Cardiac fibroblast (primary cell): ENCODE measurements at regions not wholly inside any gene's neighbourhood (a gene's known extent, or its start where the extent isn't known, plus 50 kb on each side); places are given as distances from the start of the nearest gene placed in this dataset.
"Not testable (repeated sequence)": the region's sequence is repeated elsewhere in the genome, so short reads cannot be mapped to it uniquely, and the experiment has no call there.

Source experiments
- DNase-seq, 2 donors: peaks; one replicate each; pipeline versions ENCODE4 v3.0.0 to v3.0.0-alpha.2; 2010; ENCODE audit warnings: low read depth in 2 of 2
- H3K4me3 ChIP-seq, 2 donors: replicated peaks in 1 of 2; 1 replicate in 1 of 2; 2 replicates in 1 of 2; pipeline ENCODE4 v1.5.1; 2011; ENCODE audit warnings: low read depth in 2 of 2, low read length in 2 of 2, mild to moderate bottlenecking in 2 of 2, moderate library complexity in 1 of 2
- TF ChIP-seq, protein P1 (sequence below): IDR thresholded peaks from one replicate; pipeline ENCODE4 v1.5.1; 2011; ENCODE audit warnings: low read depth, mild to moderate bottlenecking, low read length, inconsistent platforms

DNA sequence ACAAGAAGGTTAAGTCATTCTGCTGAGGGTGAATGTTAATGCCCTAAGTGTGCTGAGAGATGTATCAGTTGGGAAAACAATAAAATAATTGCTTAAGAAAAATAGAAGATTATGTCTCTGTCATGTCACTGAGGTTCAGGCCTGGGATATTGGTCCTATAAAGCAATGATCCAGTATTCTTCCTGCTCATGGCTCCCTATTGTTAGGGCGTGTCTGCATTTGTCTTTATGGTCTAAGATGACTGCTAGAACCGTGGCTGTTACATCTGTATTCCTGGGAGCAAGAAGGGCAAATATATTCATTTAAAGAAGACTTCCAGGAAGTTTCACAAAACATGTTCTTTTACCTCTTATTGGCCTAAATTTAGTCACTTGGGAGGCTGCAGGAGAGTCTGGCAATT is 125.0 kb downstream of the KCNE4 start:
- no peak for DNase-seq
- no peak overlapping the region for H3K4me3 ChIP-seq
- TF ChIP-seq, protein P1, sequence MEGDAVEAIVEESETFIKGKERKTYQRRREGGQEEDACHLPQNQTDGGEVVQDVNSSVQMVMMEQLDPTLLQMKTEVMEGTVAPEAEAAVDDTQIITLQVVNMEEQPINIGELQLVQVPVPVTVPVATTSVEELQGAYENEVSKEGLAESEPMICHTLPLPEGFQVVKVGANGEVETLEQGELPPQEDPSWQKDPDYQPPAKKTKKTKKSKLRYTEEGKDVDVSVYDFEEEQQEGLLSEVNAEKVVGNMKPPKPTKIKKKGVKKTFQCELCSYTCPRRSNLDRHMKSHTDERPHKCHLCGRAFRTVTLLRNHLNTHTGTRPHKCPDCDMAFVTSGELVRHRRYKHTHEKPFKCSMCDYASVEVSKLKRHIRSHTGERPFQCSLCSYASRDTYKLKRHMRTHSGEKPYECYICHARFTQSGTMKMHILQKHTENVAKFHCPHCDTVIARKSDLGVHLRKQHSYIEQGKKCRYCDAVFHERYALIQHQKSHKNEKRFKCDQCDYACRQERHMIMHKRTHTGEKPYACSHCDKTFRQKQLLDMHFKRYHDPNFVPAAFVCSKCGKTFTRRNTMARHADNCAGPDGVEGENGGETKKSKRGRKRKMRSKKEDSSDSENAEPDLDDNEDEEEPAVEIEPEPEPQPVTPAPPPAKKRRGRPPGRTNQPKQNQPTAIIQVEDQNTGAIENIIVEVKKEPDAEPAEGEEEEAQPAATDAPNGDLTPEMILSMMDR, result no peak

DNA sequence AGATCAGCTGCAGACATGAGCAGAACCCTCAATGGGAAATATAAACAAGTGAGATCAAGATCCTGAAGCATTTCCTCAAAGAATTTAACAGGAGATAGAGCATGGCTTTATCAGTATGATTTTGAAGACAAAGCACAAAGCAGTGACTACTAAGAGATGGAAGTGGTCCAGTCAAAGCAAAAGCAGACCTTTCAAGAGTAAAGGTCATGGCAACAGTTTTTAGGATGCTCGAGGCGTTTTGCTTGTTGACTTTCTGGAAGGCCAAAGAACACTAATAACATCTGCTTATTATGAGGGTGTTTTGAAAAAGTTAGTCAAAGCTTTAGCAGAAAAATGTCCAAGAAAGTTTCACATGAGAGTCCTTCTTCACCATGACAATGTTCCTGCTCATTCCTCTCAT is 128.5 kb downstream of the KCNE4 start:
- no peak for DNase-seq
- H3K4me3 ChIP-seq, result no peak overlapping the region
- TF ChIP-seq, protein P1, result no peak

DNA sequence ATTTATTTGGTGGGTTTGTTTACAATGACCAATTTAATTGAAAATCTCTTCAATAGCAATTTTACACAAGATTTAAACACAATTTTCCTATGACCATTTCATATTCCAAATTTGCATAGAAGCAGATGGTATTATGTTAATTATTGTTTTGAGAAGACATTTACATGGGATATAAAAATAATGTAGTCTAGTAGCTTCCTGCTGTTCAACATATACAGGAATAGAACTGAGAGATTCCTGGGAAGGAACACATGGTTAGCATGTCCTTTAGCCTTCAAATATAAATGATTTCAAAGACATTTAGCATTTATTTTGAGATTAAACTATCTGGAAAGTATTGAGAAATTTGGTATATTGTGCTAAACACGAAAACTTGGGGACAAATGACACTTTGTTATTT is 129.6 kb downstream of the KCNE4 start:
- no peak for DNase-seq
- no peak overlapping the region for H3K4me3 ChIP-seq
- TF ChIP-seq, protein P1, result no peak

DNA sequence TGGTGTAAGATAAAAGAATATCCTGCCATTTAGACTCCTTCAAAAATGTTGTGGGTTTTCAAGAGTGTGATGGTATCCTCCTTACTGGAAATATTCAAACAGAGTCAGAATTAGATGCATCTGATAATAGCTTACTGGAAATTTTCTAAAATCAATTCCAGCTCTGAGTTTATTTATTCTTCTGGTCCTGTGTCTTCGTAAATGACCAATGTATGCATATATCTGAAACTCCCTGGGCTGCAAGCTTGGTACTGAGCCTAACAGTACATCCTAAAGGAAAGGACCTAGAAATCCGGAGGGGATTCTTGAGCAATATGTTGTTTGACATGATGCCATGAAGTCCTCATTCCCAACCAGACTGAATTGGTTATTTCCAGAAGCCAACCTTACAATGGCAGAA is 130.4 kb downstream of the KCNE4 start:
- TF ChIP-seq, protein P1, result no peak
- H3K4me3 ChIP-seq, result no peak overlapping the region
- no peak for DNase-seq

DNA sequence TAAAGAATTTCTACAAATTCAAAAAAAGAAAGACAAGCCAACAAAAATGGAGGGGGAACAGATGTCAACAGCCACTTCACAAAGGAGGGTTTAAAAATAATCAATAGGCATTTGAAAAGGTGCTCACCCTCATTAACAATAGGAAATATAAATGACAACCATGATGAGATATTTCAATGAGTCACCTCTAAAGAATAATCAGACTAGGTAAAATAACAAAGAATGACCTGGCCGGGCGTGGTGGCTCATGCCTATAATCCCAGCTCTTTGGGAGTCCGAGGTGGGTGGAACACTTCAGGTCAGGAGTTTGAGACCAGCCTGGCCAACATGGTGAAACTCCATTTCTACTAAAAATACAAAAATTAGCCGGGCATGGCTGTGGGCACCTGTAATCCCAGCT is 133.6 kb downstream of the KCNE4 start:
- TF ChIP-seq, protein P1, result no peak
- DNase-seq, result no peak
- H3K4me3 ChIP-seq, result no peak overlapping the region

DNA sequence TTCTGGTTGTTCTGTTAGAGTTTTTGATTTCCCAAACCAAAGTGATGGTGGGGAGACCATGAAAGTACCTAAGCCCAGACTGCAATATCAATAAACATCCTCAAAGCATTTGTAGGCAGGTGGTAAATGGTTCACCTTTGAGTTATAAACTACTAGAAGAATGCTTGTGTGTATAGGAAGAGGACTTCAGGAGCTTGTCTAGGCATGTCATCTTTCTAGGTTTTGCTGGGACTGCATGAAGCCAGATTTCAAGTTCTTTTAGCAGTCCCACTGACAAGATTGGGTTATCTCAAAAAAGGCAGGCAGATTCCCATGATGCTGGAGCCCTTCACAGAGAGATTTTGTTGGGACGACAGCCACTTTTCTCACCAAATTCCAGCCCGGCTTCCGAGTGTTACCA is 135.3 kb downstream of the KCNE4 start:
- no peak for DNase-seq
- TF ChIP-seq, protein P1, result no peak
- no peak overlapping the region for H3K4me3 ChIP-seq

DNA sequence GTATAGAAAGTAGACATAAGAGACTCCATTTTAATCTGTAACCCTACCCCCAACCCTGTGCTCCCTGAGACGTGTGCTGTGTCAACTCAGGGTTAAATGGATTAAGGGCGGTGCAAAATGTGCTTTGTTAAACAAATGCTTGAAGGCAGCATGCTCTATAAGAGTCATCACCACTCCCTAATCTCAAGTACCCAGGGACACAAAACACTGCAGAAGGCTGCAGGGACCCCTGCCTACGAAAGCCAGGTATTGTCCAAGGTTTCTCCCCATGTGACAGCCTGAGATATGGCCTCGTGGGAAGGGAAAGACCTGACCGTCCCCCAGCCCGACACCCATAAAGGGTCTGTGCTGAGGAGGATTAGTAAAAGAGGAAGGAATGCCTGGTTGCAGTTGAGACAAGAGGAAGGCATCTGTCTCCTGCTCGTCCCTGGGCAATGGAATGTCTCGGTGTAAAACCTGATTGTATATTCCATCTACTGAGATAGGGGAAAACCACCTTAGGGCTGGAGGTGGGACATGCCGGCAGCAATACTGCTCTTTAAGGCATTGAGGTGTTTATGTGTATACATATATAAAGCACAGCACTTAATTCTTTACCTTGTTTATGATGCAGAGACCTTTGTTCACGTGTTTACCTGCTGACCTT is 138.7 kb downstream of the KCNE4 start:
- not testable (repeated sequence) for H3K4me3 ChIP-seq, DNase-seq
